ENCODE measurements at regions not wholly inside any gene's neighbourhood (a gene's known extent, or its start where the extent isn't known, plus 50 kb on each side); places are given as distances from the start of the nearest gene placed in this dataset.

DNA sequence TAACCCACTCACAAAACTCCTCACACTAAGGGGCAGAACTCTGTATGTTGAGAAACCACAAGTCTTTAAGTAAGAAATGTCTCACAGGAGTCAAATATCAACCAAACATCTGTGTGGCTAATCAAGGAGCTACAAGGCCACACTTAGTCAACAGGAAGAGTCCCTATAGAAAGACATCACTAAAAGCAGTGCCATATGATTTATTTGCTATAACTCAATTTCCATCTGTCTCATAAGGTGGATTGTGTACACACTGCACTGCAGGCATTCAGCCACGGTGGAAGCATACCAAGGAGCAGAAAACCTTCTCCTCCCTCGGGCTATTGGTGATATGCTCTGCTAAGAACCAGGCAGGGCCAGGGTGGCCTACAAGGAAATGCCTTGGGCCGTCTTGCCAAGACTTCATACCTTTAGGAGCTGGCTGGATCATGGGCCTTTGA is 197.6 kb upstream of the CFAP20DC start:
- Histone ChIP-seq H3K18ac (ENCODE audit: low read length) (no peak overlapping the region), H3K14ac (ENCODE audit: low read length) (no peak overlapping the region), H3K27me3 (ENCODE audit: control insufficient read depth in 3 of 3, insufficient read depth in 3 of 3, low read depth in 1 of 3, low read length in 3 of 3) (no peaks in the 10 kb centered on the region), H3K4me2 (ENCODE audit: insufficient read depth, low read length, poor library complexity, severe bottlenecking) (no peak overlapping the region), H3K4ac (ENCODE audit: low read length) (no peak overlapping the region), H2BK12ac (ENCODE audit: low read length) (no peak overlapping the region), H4K91ac (ENCODE audit: low read depth, low read length, poor library complexity) (no peak overlapping the region), H3K9ac (ENCODE audit: low read depth, low read length, poor library complexity) (no peak overlapping the region), H2AK5ac (ENCODE audit: low read depth, low read length) (no peak overlapping the region), H2AFZ (ENCODE audit: low read length) (no peak overlapping the region), H4K8ac (ENCODE audit: low read depth, low read length) (no peak overlapping the region), H3K4me1 (ENCODE audit: control insufficient read depth in 2 of 2, insufficient read depth in 1 of 2, low read depth in 1 of 2, low read length in 2 of 2) (peaks cover 0 to 15% of the 10 kb centered on the region in 2 donors), H3K36me3 (replicated peaks in 1 of 2; ENCODE audit: control insufficient read depth in 2 of 2, insufficient read depth in 2 of 2, low read length in 2 of 2) (no peaks in the 10 kb centered on the region), H2BK15ac (ENCODE audit: low read length) (no peak overlapping the region), H2BK5ac (ENCODE audit: low read length) (no peak overlapping the region), H2BK120ac (ENCODE audit: low read depth, low read length) (no peak overlapping the region), H3K4me3 (ENCODE audit: low read length in 2 of 2) (no peak overlapping the region), H3K79me1 (ENCODE audit: low read depth, low read length) (peaks cover 1% of the 10 kb centered on the region), H3K23ac (ENCODE audit: low read depth, low read length, poor library complexity) (no peak overlapping the region), H3K27ac (replicated peaks; ENCODE audit: low read length) (no peak overlapping the region), H3K9me3 (replicated peaks in 1 of 2; ENCODE audit: control insufficient read depth in 2 of 2, insufficient read depth in 1 of 2, low read depth in 1 of 2, low read length in 2 of 2) (no peaks in the 10 kb centered on the region)
- DNase-seq (ENCODE audit: low spot score) = no peak
- WGBS, 2 donors (ENCODE audit: extremely low coverage in 2 of 2, insufficient read length in 2 of 2, insufficient replicate concordance in 1 of 2) = no CpG with 5 or more reads among the region's 3 CpGs

- no peak overlapping the region for H2AK5ac ChIP-seq (ENCODE audit: low read depth, low read length)
- no peak overlapping the region for H2BK5ac ChIP-seq (ENCODE audit: low read length)
- no peak overlapping the region for H3K4me2 ChIP-seq (ENCODE audit: insufficient read depth, low read length, poor library complexity, severe bottlenecking)
- H3K36me3 ChIP-seq (replicated peaks in 1 of 2; ENCODE audit: control insufficient read depth in 2 of 2, insufficient read depth in 2 of 2, low read length in 2 of 2) = no peaks in the 10 kb centered on the region
- no peak overlapping the region for H2BK15ac ChIP-seq (ENCODE audit: low read length)
- H3K14ac ChIP-seq (ENCODE audit: low read length) = no peak overlapping the region
- no peak overlapping the region for H3K9ac ChIP-seq (ENCODE audit: low read depth, low read length, poor library complexity)
- no peak overlapping the region for H3K23ac ChIP-seq (ENCODE audit: low read depth, low read length, poor library complexity)
- H3K4me1 ChIP-seq (ENCODE audit: control insufficient read depth in 2 of 2, insufficient read depth in 1 of 2, low read depth in 1 of 2, low read length in 2 of 2) = peaks cover 0 to 15% of the 10 kb centered on the region in 2 donors
- H2BK120ac ChIP-seq (ENCODE audit: low read depth, low read length) = no peak overlapping the region
- peaks cover 1% of the 10 kb centered on the region for H3K79me1 ChIP-seq (ENCODE audit: low read depth, low read length)
- no CpG with 5 or more reads among the region's 3 CpGs for WGBS, 2 donors (ENCODE audit: extremely low coverage in 2 of 2, insufficient read length in 2 of 2, insufficient replicate concordance in 1 of 2)
- H3K4ac ChIP-seq (ENCODE audit: low read length) = no peak overlapping the region
- no peaks in the 10 kb centered on the region for H3K9me3 ChIP-seq (replicated peaks in 1 of 2; ENCODE audit: control insufficient read depth in 2 of 2, insufficient read depth in 1 of 2, low read depth in 1 of 2, low read length in 2 of 2)
- no peaks in the 10 kb centered on the region for H3K27me3 ChIP-seq (ENCODE audit: control insufficient read depth in 3 of 3, insufficient read depth in 3 of 3, low read depth in 1 of 3, low read length in 3 of 3)
- H3K18ac ChIP-seq (ENCODE audit: low read length) = no peak overlapping the region
- no peak for DNase-seq (ENCODE audit: low spot score)
- no peak overlapping the region for H4K8ac ChIP-seq (ENCODE audit: low read depth, low read length)
- no peak overlapping the region for H4K91ac ChIP-seq (ENCODE audit: low read depth, low read length, poor library complexity)
- no peak overlapping the region for H2BK12ac ChIP-seq (ENCODE audit: low read length)
- H2AFZ ChIP-seq (ENCODE audit: low read length) = no peak overlapping the region
- no peak overlapping the region for H3K27ac ChIP-seq (replicated peaks; ENCODE audit: low read length)
- H3K4me3 ChIP-seq (ENCODE audit: low read length in 2 of 2) = no peak overlapping the region
Measured at GRCh38 chr3:59246719-59247401, 197.0 kb upstream of the CFAP20DC start.

GRCh38 chr3:59245859-59246501 is 196.2 kb upstream of the CFAP20DC start:
- Histone ChIP-seq H3K4me1 (ENCODE audit: control insufficient read depth in 2 of 2, insufficient read depth in 1 of 2, low read depth in 1 of 2, low read length in 2 of 2) (peaks cover 0 to 15% of the 10 kb centered on the region in 2 donors), H2AFZ (ENCODE audit: low read length) (peak overlapping the region; percentile 31), H2AK5ac (ENCODE audit: low read depth, low read length) (no peak overlapping the region), H3K18ac (ENCODE audit: low read length) (no peak overlapping the region), H3K4me2 (ENCODE audit: insufficient read depth, low read length, poor library complexity, severe bottlenecking) (no peak overlapping the region), H2BK12ac (ENCODE audit: low read length) (no peak overlapping the region), H3K79me1 (ENCODE audit: low read depth, low read length) (no peaks in the 10 kb centered on the region), H3K4ac (ENCODE audit: low read length) (no peak overlapping the region), H4K8ac (ENCODE audit: low read depth, low read length) (no peak overlapping the region), H3K23ac (ENCODE audit: low read depth, low read length, poor library complexity) (no peak overlapping the region), H3K14ac (ENCODE audit: low read length) (no peak overlapping the region), H3K9ac (ENCODE audit: low read depth, low read length, poor library complexity) (no peak overlapping the region), H3K9me3 (replicated peaks in 1 of 2; ENCODE audit: control insufficient read depth in 2 of 2, insufficient read depth in 1 of 2, low read depth in 1 of 2, low read length in 2 of 2) (no peaks in the 10 kb centered on the region), H3K27me3 (ENCODE audit: control insufficient read depth in 3 of 3, insufficient read depth in 3 of 3, low read depth in 1 of 3, low read length in 3 of 3) (no peaks in the 10 kb centered on the region), H3K36me3 (replicated peaks in 1 of 2; ENCODE audit: control insufficient read depth in 2 of 2, insufficient read depth in 2 of 2, low read length in 2 of 2) (no peaks in the 10 kb centered on the region), H3K27ac (replicated peaks; ENCODE audit: low read length) (no peak overlapping the region), H4K91ac (ENCODE audit: low read depth, low read length, poor library complexity) (no peak overlapping the region), H3K4me3 (ENCODE audit: low read length in 2 of 2) (no peak overlapping the region), H2BK120ac (ENCODE audit: low read depth, low read length) (no peak overlapping the region), H2BK15ac (ENCODE audit: low read length) (no peak overlapping the region), H2BK5ac (ENCODE audit: low read length) (no peak overlapping the region)
- DNase-seq (ENCODE audit: low spot score) = no peak
- no CpG with 5 or more reads among the region's 8 CpGs for WGBS, 2 donors (ENCODE audit: extremely low coverage in 2 of 2, insufficient read length in 2 of 2, insufficient replicate concordance in 1 of 2)

DNA sequence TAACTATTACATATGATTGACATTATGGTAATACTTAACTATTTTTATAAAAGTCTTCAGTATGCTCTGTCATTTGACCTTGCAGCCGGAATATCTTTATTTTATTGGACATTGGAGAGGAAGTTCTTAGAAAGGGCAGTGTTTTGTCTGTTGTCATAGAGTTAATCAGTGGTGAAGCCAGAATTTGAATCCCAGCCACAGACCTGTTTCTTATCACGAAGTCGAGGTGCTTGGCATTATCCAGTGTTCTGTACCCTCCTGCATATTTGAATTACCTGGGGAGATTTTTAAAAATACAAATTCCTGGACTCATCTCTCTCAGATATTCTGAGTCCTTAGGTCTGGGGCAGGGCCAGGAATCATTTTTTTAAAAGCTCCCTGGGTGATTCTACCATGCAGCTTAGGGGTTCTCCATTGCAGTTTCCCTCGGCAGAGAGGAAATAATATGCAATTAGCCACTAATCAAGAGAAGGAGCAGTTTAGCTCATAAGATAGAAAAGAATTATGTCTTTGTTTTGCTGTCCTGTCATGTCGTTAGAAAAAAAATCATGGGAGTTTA is 195.6 kb upstream of the CFAP20DC start:
- Histone ChIP-seq H3K4me3 (ENCODE audit: low read length in 2 of 2) (no peak overlapping the region), H3K4me1 (ENCODE audit: control insufficient read depth in 2 of 2, insufficient read depth in 1 of 2, low read depth in 1 of 2, low read length in 2 of 2) (peaks cover 0 to 15% of the 10 kb centered on the region in 2 donors), H4K8ac (ENCODE audit: low read depth, low read length) (no peak overlapping the region), H3K27ac (replicated peaks; ENCODE audit: low read length) (no peak overlapping the region), H3K18ac (ENCODE audit: low read length) (no peak overlapping the region), H3K36me3 (replicated peaks in 1 of 2; ENCODE audit: control insufficient read depth in 2 of 2, insufficient read depth in 2 of 2, low read length in 2 of 2) (no peaks in the 10 kb centered on the region), H4K91ac (ENCODE audit: low read depth, low read length, poor library complexity) (no peak overlapping the region), H3K4me2 (ENCODE audit: insufficient read depth, low read length, poor library complexity, severe bottlenecking) (no peak overlapping the region), H3K9ac (ENCODE audit: low read depth, low read length, poor library complexity) (no peak overlapping the region), H2BK15ac (ENCODE audit: low read length) (no peak overlapping the region), H2BK120ac (ENCODE audit: low read depth, low read length) (no peak overlapping the region), H2AK5ac (ENCODE audit: low read depth, low read length) (no peak overlapping the region), H2BK12ac (ENCODE audit: low read length) (no peak overlapping the region), H2BK5ac (ENCODE audit: low read length) (no peak overlapping the region), H3K23ac (ENCODE audit: low read depth, low read length, poor library complexity) (no peak overlapping the region), H3K27me3 (ENCODE audit: control insufficient read depth in 3 of 3, insufficient read depth in 3 of 3, low read depth in 1 of 3, low read length in 3 of 3) (no peaks in the 10 kb centered on the region), H3K14ac (ENCODE audit: low read length) (no peak overlapping the region), H3K9me3 (replicated peaks in 1 of 2; ENCODE audit: control insufficient read depth in 2 of 2, insufficient read depth in 1 of 2, low read depth in 1 of 2, low read length in 2 of 2) (no peaks in the 10 kb centered on the region), H3K4ac (ENCODE audit: low read length) (no peak overlapping the region), H3K79me1 (ENCODE audit: low read depth, low read length) (no peaks in the 10 kb centered on the region), H2AFZ (ENCODE audit: low read length) (no peak overlapping the region)
- no CpG with 5 or more reads among the region's 5 CpGs for WGBS, 2 donors (ENCODE audit: extremely low coverage in 2 of 2, insufficient read length in 2 of 2, insufficient replicate concordance in 1 of 2)
- no peak for DNase-seq (ENCODE audit: low spot score)

All from neuronal stem cell (in vitro differentiated cells).